Ureter (tissue), 1 donor: ENCODE measurements at regions not wholly inside any gene's neighbourhood (a gene's known extent, or its start where the extent isn't known, plus 50 kb on each side); places are given as distances from the start of the nearest gene placed in this dataset.

Experiments used
- DNase-seq: peaks from one replicate; pipeline ENCODE4 v3.0.0-alpha.2; 2020; ENCODE audit warnings: low spot score
- donor health status: DM: yes; HTN: yes; CAD: no.

- DNase-seq: no peak
Observed at GRCh38 chr6:43904311-43905123, 134.5 kb downstream of the VEGFA start.

DNA sequence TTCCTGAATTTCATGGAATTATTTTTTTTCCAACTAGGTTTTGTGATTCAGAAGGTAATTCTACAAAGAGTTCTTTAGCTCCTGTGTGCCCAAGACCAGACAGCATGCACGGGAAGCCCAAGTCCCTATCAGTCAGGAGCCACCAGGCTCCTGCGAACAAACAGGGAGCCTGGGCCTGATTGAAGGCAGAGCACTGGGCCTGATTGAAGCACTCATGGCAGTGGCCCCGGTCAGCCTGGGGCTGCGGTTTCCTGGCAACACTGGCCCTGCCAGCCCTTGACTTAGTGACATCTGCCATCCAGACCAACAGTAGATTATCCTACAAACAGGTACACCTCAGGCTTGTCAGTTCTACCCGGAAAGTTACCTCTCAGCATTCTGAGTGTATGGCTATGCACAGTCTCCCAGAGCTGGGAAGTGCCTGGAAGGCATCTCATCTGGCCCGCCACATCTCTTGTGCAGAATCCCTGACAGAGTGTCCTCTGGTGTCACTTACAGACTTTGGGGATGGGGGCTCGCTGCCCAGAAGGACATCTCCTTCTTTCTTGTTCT lies 133.8 kb downstream of the VEGFA start:
- DNase-seq: no peak

- DNase-seq: no peak
Observed at GRCh38 chr6:43901733-43902230, 131.8 kb downstream of the VEGFA start.

GRCh38 chr6:43900916-43901732 lies 131.1 kb downstream of the VEGFA start:
- DNase-seq: peak; percentile 67

DNA sequence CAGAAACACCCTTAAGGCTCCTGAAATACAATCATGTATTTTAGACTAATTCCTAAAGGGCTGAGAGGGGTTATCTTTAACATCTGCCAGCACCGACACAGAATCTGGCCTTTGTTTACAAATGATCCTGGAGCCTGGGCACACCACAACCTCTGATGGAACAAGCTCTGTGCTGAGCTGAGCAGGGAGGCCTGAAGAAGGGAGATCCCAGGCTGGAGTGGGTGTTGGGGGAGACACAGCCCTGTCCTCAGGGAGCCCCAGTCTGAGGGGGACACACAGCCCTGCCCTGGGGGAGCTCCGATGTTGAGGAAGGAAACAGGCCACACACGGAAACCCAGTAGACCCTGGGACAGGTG lies 130.5 kb downstream of the VEGFA start:
- no peak for DNase-seq

GRCh38 chr6:43899830-43900229 lies 129.8 kb downstream of the VEGFA start:
- DNase-seq: no peak

- DNase-seq: no peak
Observed at GRCh38 chr6:43898358-43899131, 128.5 kb downstream of the VEGFA start.

- no peak for DNase-seq
Observed at GRCh38 chr6:43897571-43898302, 127.7 kb downstream of the VEGFA start.

- DNase-seq: no peak
Observed at GRCh38 chr6:43896329-43897255, 126.6 kb downstream of the VEGFA start.

DNA sequence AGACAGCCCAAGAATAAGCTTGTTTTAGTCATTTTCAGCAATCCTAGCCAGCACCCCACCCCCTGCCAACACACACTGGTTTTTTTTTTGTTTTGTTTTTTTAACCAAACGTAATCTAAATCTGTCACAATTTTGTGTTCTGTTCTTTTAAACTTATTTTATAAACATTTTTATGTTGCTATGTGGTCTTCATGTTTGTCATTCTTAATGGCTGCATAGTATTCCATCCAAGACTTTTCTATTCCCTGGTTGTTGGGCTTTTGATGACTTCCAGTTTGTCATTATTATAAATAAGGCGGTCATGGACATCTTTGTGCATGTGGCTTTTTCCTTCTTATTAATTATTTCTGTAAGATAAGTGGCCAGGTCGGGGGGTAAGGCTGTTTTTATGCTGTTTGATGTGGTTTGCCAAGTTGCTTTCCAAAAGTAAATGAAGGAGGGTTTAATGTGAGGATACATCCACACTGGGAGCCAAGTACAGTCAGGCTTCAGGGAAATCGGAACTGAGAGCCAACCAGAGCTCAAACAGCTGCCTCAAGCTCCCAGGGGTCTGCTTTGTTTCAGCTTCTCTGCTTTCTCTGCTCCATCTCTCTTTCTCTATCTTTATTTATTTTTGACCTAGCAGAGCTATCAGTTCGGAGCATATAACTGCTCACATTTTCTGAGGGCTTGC lies 125.8 kb downstream of the VEGFA start:
- no peak for DNase-seq

- DNase-seq: no peak
Observed at GRCh38 chr6:43893073-43893472, 123.1 kb downstream of the VEGFA start.

GRCh38 chr6:43891072-43891870 lies 121.3 kb downstream of the VEGFA start:
- no peak for DNase-seq

- DNase-seq: no peak
Observed at GRCh38 chr6:43890197-43891062, 120.4 kb downstream of the VEGFA start.

DNA sequence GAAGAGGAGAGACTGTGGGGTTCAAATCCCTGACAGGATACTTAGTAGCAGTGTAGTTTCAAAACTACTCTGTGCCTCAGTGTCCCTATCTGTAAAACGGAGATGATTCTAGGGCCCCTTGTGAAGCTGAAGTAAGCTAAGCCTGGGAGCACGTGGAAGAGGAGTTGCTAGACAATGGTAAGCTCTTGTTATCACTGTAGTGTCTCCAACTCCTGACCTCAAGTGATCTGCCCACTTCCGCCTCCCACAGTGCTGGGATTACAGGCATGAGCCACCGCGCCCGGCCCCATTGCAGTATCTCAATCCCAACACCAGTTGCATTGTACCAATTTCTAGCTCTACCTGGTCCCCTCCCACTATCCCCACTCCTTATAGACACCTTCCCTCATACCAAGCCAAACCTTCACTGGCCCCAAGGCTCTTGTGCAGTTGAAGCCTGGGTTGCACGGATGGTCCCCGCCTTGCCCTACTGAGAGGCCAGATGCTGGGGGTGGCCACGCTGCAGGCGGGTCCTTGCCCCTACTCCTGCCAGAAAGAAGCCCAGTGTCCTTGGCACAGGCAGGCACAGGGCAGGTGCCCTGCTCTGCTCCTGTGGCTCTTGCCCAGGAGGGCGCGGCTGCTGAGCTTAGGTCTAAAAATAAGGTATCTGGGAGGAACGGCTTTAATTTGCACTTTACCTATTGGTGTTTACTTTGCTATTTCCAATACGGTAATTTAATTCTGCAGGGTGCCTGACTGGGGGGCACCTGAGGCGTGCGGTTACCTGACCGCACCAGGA lies 118.1 kb downstream of the VEGFA start:
- DNase-seq: no peak

- DNase-seq: no peak
Observed at GRCh38 chr6:43887340-43887858, 117.4 kb downstream of the VEGFA start.

- no peak for DNase-seq
Observed at GRCh38 chr6:43886717-43887339, 116.8 kb downstream of the VEGFA start.
